ENCODE measurements at regions not wholly inside any gene's neighbourhood (a gene's known extent, or its start where the extent isn't known, plus 50 kb on each side); places are given as distances from the start of the nearest gene placed in this dataset.

- ATAC-seq (no peak), DNase-seq (ENCODE audit: low read depth, low spot score) (no peak)
- H3K9me3 ChIP-seq (ENCODE audit: control insufficient read depth in 1 of 2, insufficient read depth in 1 of 2, low read depth in 1 of 2, low read length in 2 of 2) = peaks cover 39 to 41% of the 10 kb centered on the region in 2 experiments; a peak in 3 of 4 replicates
- no peaks in the 10 kb centered on the region for H4K20me1 ChIP-seq (ENCODE audit: insufficient read depth)
- no TSS peak for BruUV-seq (replicated peaks)
- H3K79me2 ChIP-seq (ENCODE audit: insufficient read depth, low read length) = no peaks in the 10 kb centered on the region
- no peaks in the 10 kb centered on the region for H3K27me3 ChIP-seq (ENCODE audit: insufficient read depth, low read length)
- H3K27ac ChIP-seq (ENCODE audit: low read depth, low read length) = no peak overlapping the region
- TF ChIP-seq CTCF (IDR thresholded peaks at IDR 0.05 in 2 of 3, conservative IDR thresholded peaks at IDR 0.05 in 1 of 3; ENCODE audit: borderline replicate concordance in 1 of 3, insufficient read depth in 1 of 3, low read depth in 2 of 3, low read length in 2 of 3) = no peak
- TF ChIP-seq TCF7L2 (IDR thresholded peaks at IDR 0.05; ENCODE audit: borderline replicate concordance, extremely low read depth, insufficient read depth, insufficient read length) = no peak
- no peak for TF ChIP-seq JUND (IDR thresholded peaks at IDR 0.05)
- TF ChIP-seq CEBPB (IDR thresholded peaks at IDR 0.05; ENCODE audit: low read depth) = no peak
- no peak for TF ChIP-seq CBX3 (IDR thresholded peaks at IDR 0.05; ENCODE audit: low read depth)
- TF ChIP-seq ELF1 (IDR thresholded peaks at IDR 0.05; ENCODE audit: borderline replicate concordance, low read depth) = no peak
- TF ChIP-seq RAD21 (IDR thresholded peaks at IDR 0.05; ENCODE audit: low read depth) = no peak
- TF ChIP-seq EZH2phosphoT487 (IDR thresholded peaks at IDR 0.05; ENCODE audit: borderline replicate concordance) = no peak
- TF ChIP-seq SRF (IDR thresholded peaks at IDR 0.05; ENCODE audit: low read depth) = no peak
- intact Hi-C loops (cut with micrococcal nuclease) = no loop called here
- ChIA-PET CTCF (no interaction called here), RAD21 (ENCODE audit: low non-redundant PET in 1 of 2, low total read pairs in 2 of 2, uncharacterized antibody in 2 of 2, unreplicated experiment in 2 of 2) (no interaction called here), POLR2A (no interaction called here)
- no peak overlapping the region for H3K4me2 ChIP-seq (ENCODE audit: low read length)
- H3K4me1 ChIP-seq (ENCODE audit: control insufficient read depth in 1 of 2, insufficient read depth in 2 of 2, low read length in 2 of 2) = no peaks in the 10 kb centered on the region
- no peak overlapping the region for H3K9ac ChIP-seq (ENCODE audit: low read length)
- no peaks in the 10 kb centered on the region for H3K9me2 ChIP-seq (ENCODE audit: insufficient read depth)
- no peaks in the 10 kb centered on the region for H3K36me3 ChIP-seq (ENCODE audit: control insufficient read depth in 1 of 2, insufficient read depth in 2 of 2, low read length in 2 of 2)
- no peak overlapping the region for H3K4me3 ChIP-seq (replicated peaks in 1 of 2; ENCODE audit: low read depth in 1 of 2, low read length in 2 of 2)
- no peak overlapping the region for H2AFZ ChIP-seq (ENCODE audit: low read depth, low read length, poor library complexity, severe bottlenecking)
Measured at GRCh38 chr10:108323274-108323798, 1158.8 kb upstream of the SORCS1 start.

Data from HCT116 (cell line).